Renal cortical epithelial cell (primary cell): ENCODE measurements at regions not wholly inside any gene's neighbourhood (a gene's known extent, or its start where the extent isn't known, plus 50 kb on each side); places are given as distances from the start of the nearest gene placed in this dataset.

Source experiments
- DNase-seq: peaks from one replicate; pipeline ENCODE4 v3.0.0-alpha.2; 2011; ENCODE audit warnings: low read depth

GRCh38 chr3:83302091-83302490, 1540.6 kb upstream of the GBE1 start:
- no peak for DNase-seq

GRCh38 chr3:83317605-83318004, 1556.2 kb upstream of the GBE1 start:
- DNase-seq, result no peak

GRCh38 chr3:83320726-83321125, 1559.3 kb upstream of the GBE1 start:
- no peak for DNase-seq

DNA sequence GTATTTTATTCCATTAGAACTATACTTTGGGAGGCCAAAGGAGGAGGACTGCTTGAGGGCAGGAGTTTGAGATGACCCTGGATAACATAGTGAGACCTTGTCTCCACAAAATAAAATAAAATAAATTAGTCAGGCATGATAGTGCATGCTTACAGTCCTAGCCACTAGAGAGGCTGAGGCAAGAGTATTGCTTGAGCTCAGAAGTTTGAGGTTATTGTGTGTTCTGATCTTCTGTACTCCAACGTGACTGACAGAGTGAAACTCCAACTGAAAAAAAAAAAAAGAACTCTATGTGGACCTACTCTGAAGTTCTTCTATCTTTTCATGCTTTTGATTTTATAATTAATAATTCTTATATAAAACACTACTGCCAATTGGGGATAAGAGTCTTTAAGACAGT, 1560.0 kb upstream of the GBE1 start:
- no peak for DNase-seq

DNA sequence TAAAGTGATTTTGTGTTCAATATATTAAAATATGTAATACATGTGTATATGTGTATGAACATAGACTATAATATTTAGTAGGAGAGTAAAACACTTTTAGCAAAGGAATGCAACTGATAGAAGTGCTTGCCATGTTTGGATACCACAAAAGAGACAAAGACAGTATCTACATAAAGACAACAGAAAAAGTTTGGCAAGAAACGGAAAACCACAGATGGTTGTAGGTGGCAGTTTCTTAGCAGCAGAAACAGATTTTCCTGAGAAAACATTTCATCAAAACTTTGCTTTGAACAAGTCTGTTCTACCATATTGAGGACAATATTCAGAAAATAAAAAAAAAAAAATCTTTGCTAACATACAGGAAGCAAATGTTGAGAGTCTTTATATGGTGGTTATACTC, 1560.4 kb upstream of the GBE1 start:
- DNase-seq, result no peak

DNA sequence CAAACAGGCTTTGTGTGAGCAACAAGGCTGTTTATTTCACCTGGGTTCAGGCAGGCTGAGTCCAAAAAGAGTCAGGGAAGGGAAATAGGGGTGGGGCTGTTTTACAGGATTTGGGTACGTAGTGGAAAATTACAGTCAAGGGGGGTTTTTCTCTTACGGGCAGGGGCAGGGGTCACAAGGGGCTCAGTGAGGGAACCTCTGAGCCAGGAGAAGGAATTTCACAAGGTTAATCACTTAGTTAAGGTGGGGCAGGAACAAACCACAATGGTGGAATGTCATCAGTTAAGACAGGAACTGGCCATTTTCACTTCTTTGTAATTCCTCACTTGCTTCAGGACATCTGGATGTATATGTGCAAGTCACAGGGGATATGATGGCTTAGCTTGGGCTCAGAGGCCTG, 1592.8 kb upstream of the GBE1 start:
- DNase-seq, result no peak

GRCh38 chr3:83393276-83393675, 1565.5 kb upstream of the CADM2 start:
- DNase-seq, result no peak

DNA sequence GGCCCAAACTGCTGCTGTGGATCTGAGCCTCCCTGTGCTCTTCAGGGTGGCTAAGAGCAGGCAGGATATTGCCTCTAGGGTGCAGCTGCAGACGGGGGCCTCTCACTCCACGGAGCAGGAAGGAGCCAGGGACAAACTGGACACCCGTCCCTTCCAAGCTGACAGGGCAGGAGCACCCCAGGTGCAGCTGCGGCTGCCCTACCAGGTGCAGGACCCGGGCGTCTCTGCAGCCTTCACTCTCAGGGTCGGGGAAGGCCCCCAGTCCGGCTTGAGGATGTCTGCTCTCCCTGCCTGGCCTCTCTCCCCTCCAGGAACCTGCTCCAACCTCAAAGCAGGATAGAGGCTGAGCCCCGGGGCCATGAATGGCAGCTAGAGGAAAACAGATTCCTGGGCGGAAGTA, 1554.9 kb upstream of the CADM2 start:
- DNase-seq, result no peak

DNA sequence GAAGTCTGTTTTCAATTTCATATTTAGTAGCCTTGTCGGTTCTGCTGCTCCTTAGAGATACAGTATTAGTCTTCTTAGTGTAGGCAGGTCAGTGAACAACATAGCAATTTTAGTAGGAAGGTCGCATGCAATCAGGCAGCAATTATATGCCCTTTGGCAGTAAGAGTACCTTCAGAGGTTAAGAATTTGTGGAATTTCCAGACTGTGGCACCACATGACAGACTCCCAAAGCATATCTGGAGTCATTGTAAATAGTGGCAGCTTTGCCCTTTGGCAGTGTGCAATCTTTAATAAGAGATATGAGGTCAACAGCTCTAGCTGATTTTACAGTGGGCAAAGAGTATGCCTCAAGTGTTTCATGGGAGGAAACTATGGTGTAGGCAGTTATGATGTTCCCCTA, 1532.5 kb upstream of the CADM2 start:
- DNase-seq, result no peak

- DNase-seq, result no peak
These were observed 1523.8 kb upstream of the CADM2 start for GRCh38 chr3:83434880-83435587.

GRCh38 chr3:83438188-83438587, 1520.6 kb upstream of the CADM2 start:
- DNase-seq, result no peak

GRCh38 chr3:83453056-83453455, 1505.7 kb upstream of the CADM2 start:
- DNase-seq, result no peak

GRCh38 chr3:83454353-83454752, 1504.4 kb upstream of the CADM2 start:
- DNase-seq, result no peak

- DNase-seq, result no peak
These were observed 1501.2 kb upstream of the CADM2 start for GRCh38 chr3:83457551-83457950.

GRCh38 chr3:83460052-83460451, 1498.7 kb upstream of the CADM2 start:
- DNase-seq, result no peak

DNA sequence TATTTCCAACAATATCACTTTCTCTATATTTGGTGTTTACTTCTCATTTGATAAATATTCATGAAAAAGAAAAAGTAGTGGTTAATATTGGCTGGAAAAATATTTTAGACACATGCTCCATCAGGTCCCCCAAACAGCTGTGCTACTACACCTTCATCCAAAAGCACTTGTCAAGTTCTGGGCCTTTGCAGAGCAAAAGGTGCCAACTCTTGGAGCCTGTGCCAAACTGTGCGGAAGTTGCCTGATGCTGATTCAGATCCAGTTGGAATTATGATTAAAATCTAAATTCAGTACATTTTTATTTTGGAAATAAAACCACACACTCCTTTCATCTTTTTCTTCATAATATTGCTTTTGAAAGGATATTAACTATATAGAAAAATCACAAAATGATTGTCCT, 1497.4 kb upstream of the CADM2 start:
- no peak for DNase-seq

GRCh38 chr3:83477563-83477962, 1481.2 kb upstream of the CADM2 start:
- DNase-seq, result no peak

GRCh38 chr3:83482402-83483070, 1476.3 kb upstream of the CADM2 start:
- DNase-seq, result no peak

DNA sequence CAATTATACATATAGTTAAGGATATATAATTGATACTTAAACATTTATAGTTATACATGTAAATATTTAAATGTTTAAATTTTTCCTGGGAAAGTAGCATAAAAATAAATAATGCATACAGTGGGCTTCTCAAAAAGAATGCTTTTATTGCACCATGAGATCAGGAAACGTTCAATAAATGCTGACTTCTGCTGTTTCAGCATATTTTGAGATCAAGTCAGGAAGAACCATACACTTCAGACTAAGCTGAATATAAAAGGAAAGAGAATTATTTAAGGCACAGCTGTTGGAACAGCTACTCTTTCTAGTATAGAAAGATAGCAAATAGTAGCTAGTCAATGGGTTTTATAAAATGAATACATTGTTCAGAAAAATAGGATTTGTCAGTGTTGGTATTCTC, 1462.3 kb upstream of the CADM2 start:
- DNase-seq, result no peak

GRCh38 chr3:83498361-83499016, 1460.3 kb upstream of the CADM2 start:
- DNase-seq, result no peak

- peak; percentile 58 for DNase-seq
These were observed 1458.4 kb upstream of the CADM2 start for GRCh38 chr3:83500422-83500821.

DNA sequence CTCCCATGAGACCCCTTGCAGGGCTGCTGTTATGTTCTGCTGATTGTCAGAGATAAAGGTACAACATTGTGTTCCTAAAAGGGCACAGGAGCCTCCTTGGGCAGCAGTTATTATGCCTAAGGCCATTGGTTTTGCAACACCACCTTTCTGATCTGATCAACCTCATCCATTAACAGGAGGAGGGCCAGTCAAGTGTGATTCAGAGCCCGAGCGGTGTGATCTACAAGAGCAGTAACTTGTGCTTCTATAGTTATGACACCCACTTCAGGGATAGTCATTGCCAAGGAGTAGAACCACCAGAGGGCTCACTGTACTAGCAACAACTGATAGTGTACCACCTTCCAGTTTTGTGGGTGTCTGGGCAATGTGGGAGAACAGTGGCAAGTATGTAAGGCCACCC, 1457.9 kb upstream of the CADM2 start:
- DNase-seq, result peak; percentile 1

DNA sequence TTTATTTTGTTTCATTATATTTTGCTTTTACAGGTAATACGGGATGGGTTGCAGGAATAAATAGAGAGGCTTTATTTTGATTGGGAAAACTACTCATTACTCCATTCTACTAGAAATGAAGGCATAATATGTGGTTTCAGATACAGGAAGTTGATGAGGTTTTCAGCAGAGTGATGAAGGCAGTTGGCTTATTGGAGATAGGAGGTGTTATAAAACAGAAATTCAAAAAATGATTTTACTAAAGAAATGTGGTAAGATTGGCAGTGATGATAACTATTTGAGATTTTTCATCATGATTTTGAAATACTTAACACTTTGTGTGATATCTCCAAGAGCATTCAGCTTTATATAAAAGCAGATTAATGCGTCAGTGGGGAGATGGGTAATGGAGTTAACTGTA, 1445.7 kb upstream of the CADM2 start:
- DNase-seq, result no peak
